AG09309 (cell line): ENCODE measurements at regions not wholly inside any gene's neighbourhood (a gene's known extent, or its start where the extent isn't known, plus 50 kb on each side); places are given as distances from the start of the nearest gene placed in this dataset.

ENCODE experiments used
- DNase-seq: peaks from one replicate; pipeline ENCODE4 v3.0.0-alpha.2; 2010; ENCODE audit warnings: low read depth
- H3K4me3 ChIP-seq: 2 replicates; pipeline ENCODE4 v1.5.1; 2011; ENCODE audit warnings: mild to moderate bottlenecking, low read depth, low read length, moderate library complexity; ENCODE audit not compliant: control insufficient read depth
- CTCF ChIP-seq: IDR thresholded peaks from 2 replicates; pipeline ENCODE4 v1.5.1; 2011; ENCODE audit warnings: mild to moderate bottlenecking, low read depth, low read length, inconsistent platforms; ENCODE audit not compliant: insufficient read depth, control insufficient read depth; ENCODE audit errors: missing control alignments

- DNase-seq = no peak
Measured at GRCh38 chr4:58368221-58368620, 1258.0 kb upstream of the IGFBP7 start.

DNA sequence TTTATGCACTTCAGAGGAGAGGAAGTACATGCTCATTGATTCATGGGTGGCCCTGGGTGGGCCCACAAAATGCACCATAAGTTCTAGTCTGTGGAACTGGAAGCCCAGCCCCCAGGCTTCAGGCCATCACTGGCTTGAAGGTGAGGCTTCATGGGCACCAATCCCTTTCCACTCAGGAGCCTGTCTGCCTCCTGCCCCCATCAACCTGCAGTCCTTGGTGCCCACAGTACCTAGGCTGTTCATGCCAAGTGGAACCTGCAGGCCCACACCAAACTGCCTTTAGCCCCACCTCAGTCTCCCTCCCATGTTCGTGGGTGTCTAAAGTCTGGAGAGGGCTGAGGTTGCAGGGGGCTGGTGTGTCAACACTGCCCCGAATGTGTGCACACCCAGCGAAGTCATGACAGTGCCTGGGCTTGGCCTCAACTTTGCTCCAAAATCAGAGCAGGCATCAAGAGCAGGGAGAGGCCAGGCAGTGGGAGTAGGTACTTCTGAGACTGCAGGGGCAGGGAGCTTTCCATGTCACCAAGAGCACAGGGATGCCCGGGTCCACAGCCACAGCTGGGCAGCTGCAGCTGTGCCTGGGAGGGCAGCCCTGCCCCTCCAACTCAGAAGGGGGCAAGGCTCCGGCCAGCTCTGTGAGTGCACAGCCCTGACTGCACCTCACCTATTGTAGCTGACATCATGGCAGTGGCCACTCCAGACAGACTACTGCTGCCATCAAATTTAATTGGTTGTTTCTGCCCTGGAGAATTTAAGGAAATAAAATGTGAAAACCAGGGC, 1250.4 kb upstream of the IGFBP7 start:
- no peak overlapping the region for H3K4me3 ChIP-seq
- no peak for TF ChIP-seq CTCF
- no peak for DNase-seq

More at GRCh38 chr4:58368221-58368620, 1258.0 kb upstream of the IGFBP7 start:
- H3K4me3 ChIP-seq = no peak overlapping the region
- no peak for TF ChIP-seq CTCF

GRCh38 chr4:58359590-58359989, 1249.4 kb upstream of the IGFBP7 start:
- H3K4me3 ChIP-seq = no peak overlapping the region
- no peak for TF ChIP-seq CTCF
- DNase-seq = no peak

- no peak overlapping the region for H3K4me3 ChIP-seq
- no peak for DNase-seq
- TF ChIP-seq CTCF = no peak
Measured at GRCh38 chr4:58357947-58358346, 1247.8 kb upstream of the IGFBP7 start.

- TF ChIP-seq CTCF = no peak
- no peak for DNase-seq
- no peak overlapping the region for H3K4me3 ChIP-seq
Measured at GRCh38 chr4:58325070-58325469, 1214.9 kb upstream of the IGFBP7 start.

DNA sequence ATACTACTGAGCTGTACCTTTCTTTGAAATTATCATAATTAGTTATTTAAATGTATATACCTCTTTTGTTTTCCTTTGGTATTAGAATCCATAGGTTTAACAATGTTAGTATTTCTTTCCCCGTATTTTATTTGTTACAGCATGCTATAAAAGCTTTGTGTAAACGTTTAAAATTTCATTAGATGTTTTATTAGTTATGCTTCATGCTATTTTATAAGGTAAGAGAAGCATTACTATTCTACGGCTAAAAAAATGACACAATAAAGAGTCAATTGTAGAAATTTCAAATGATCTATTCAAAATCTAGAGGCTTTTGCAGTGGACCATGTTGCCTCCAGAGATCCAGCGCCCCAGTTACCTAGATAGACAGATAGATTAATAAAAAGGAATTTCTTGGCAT, 1203.3 kb upstream of the IGFBP7 start:
- no peak overlapping the region for H3K4me3 ChIP-seq
- no peak for DNase-seq
- no peak for TF ChIP-seq CTCF

DNA sequence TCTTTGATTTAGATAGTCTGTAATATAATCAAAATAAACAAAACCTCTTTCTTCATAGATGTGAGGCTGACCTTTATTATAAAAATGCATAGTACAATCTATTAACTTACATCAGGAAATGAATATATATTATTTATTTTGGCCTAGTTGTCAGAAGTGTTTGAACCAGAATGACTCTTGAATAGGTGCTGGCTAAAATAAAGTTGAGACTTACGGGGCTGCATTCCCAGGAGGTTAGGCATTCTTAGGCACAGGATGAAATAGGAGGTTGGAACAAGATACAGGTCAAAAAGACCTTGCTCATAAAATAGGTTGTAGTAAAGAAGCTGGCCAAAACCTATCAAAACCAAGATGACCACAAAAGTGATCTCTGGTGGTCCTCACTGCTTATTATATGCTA, 1193.3 kb upstream of the IGFBP7 start:
- no peak overlapping the region for H3K4me3 ChIP-seq
- TF ChIP-seq CTCF = no peak

More for the DNA sequence above, 1193.3 kb upstream of the IGFBP7 start:
- no peak for DNase-seq
